NCI-H774 (cell line): ENCODE measurements at regions not wholly inside any gene's neighbourhood (a gene's known extent, or its start where the extent isn't known, plus 50 kb on each side); places are given as distances from the start of the nearest gene placed in this dataset.

Experiments used
- DNase-seq: peaks from one replicate; lab custom pipeline; 2025; lab: John Stamatoyannopoulos, UW

DNA sequence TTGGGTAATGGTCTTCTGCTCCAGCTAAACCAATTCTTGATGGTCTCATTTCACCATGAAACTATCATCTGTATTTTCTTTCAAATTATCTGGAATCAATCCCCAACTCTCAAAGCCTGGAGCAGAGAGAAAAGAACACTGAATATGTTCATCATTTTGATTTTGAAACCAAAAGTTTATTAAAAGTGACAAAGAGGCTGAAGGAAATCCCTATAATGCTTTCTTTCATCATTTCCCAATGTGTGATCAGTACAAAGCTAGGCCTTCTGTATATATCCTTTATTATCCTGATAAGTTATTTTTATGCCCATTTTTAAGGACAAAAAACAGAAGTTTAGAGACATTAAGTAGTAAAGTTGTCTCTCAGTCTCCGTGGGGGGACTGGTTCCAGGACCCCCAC, 50.1 kb upstream of the MBNL1 start:
- no peak for DNase-seq
